Osteoblast (primary cell): ENCODE measurements at regions not wholly inside any gene's neighbourhood (a gene's known extent, or its start where the extent isn't known, plus 50 kb on each side); places are given as distances from the start of the nearest gene placed in this dataset.
A peak's percentile ranks its signal among the peaks of the same experiment; 100 is the strongest.

Experiments
- DNase-seq: peaks from one replicate; pipeline ENCODE4 v3.0.0; 2011; ENCODE audit warnings: low spot score, mixed read lengths; ENCODE audit not compliant: insufficient read length; ENCODE audit errors: missing footprints
- H2AFZ ChIP-seq: 2 replicates; pipeline ENCODE4 v1.6.0; 2011; ENCODE audit warnings: mild to moderate bottlenecking, low read length
- H3K27ac ChIP-seq: 2 replicates; pipeline ENCODE4 v1.5.1; 2011; ENCODE audit warnings: mild to moderate bottlenecking, low read depth, low read length, moderate library complexity
- H3K27me3 ChIP-seq: 2 replicates; pipeline ENCODE4 v1.6.0; 2012; ENCODE audit warnings: mild to moderate bottlenecking, control low read depth, inconsistent platforms, low read length, moderate library complexity; ENCODE audit not compliant: insufficient read depth
- H3K36me3 ChIP-seq: 2 replicates; pipeline ENCODE4 v1.5.1; 2011; ENCODE audit warnings: mild to moderate bottlenecking, low read length, control low read depth, moderate library complexity; ENCODE audit not compliant: insufficient read depth
- H3K4me1 ChIP-seq: 2 replicates; pipeline ENCODE4 v1.5.1; 2011; ENCODE audit warnings: mild to moderate bottlenecking, low read length, control low read depth, moderate library complexity; ENCODE audit not compliant: insufficient read depth
- H3K4me2 ChIP-seq: 2 replicates; pipeline ENCODE4 v1.6.0; 2011; ENCODE audit warnings: mild to moderate bottlenecking, low read length; ENCODE audit not compliant: insufficient read depth
- H3K4me3 ChIP-seq: fragments of 200-600 bp; sonication (generic); 3 replicates; pipeline ENCODE4 v1.5.1; 2012; ENCODE audit warnings: mild to moderate bottlenecking, low read length, inconsistent platforms; ENCODE audit not compliant: insufficient read depth
- H3K79me2 ChIP-seq: 2 replicates; pipeline ENCODE4 v1.6.0; 2012; ENCODE audit warnings: mild to moderate bottlenecking, low read length, control low read depth, inconsistent platforms; ENCODE audit not compliant: insufficient read depth
- H3K9me3 ChIP-seq: 2 replicates; pipeline ENCODE4 v1.5.1; 2011; ENCODE audit warnings: low read depth, low read length, control low read depth
- H4K20me1 ChIP-seq: 2 replicates; pipeline ENCODE4 v1.6.0; 2012; ENCODE audit warnings: mild to moderate bottlenecking, low read length, control low read depth; ENCODE audit not compliant: insufficient read depth
- CTCF ChIP-seq: IDR thresholded peaks from 2 replicates; pipeline ENCODE4 v1.5.1; 2011; ENCODE audit warnings: mild to moderate bottlenecking, low read depth, low read length, moderate library complexity; ENCODE audit errors: extremely low read depth

- Histone ChIP-seq H2AFZ (no peak overlapping the region), H3K4me3 (no peak overlapping the region), H3K36me3 (no peaks in the 10 kb centered on the region), H3K27ac (no peak overlapping the region), H3K79me2 (no peaks in the 10 kb centered on the region), H3K9me3 (no peaks in the 10 kb centered on the region), H3K4me1 (no peaks in the 10 kb centered on the region), H3K27me3 (peaks cover 41% of the 10 kb centered on the region), H4K20me1 (no peaks in the 10 kb centered on the region), H3K4me2 (no peak overlapping the region)
- TF ChIP-seq CTCF: no peak
- no peak for DNase-seq
Measured at GRCh38 chr7:28890137-28890536, 68.0 kb downstream of the TRIL start.

GRCh38 chr7:28889290-28889689, 68.8 kb downstream of the TRIL start:
- Histone ChIP-seq H3K4me3 (no peak overlapping the region), H3K27me3 (peaks cover 49% of the 10 kb centered on the region), H4K20me1 (no peaks in the 10 kb centered on the region), H2AFZ (no peak overlapping the region), H3K4me1 (no peaks in the 10 kb centered on the region), H3K36me3 (no peaks in the 10 kb centered on the region), H3K27ac (no peak overlapping the region), H3K79me2 (no peaks in the 10 kb centered on the region), H3K9me3 (no peaks in the 10 kb centered on the region), H3K4me2 (no peak overlapping the region)
- peak; percentile 10 for DNase-seq
- TF ChIP-seq CTCF: no peak

- no peak for TF ChIP-seq CTCF
Measured at GRCh38 chr7:28885771-28886170, 72.4 kb downstream of the TRIL start.

GRCh38 chr7:28882869-28883470, 75.2 kb downstream of the TRIL start:
- no peak overlapping the region for H3K27ac ChIP-seq
- no peaks in the 10 kb centered on the region for H3K36me3 ChIP-seq
- no peak overlapping the region for H3K4me3 ChIP-seq
- H2AFZ ChIP-seq: no peak overlapping the region
- DNase-seq: no peak
- H3K4me2 ChIP-seq: no peak overlapping the region
- H3K4me1 ChIP-seq: no peaks in the 10 kb centered on the region
- H3K9me3 ChIP-seq: no peaks in the 10 kb centered on the region
- no peaks in the 10 kb centered on the region for H3K79me2 ChIP-seq
- H4K20me1 ChIP-seq: no peaks in the 10 kb centered on the region
- H3K27me3 ChIP-seq: peaks cover 77% of the 10 kb centered on the region
- no peak for TF ChIP-seq CTCF

More at GRCh38 chr7:28885771-28886170, 72.4 kb downstream of the TRIL start:
- Histone ChIP-seq H3K4me1 (no peaks in the 10 kb centered on the region), H3K4me2 (no peak overlapping the region), H3K27ac (no peak overlapping the region), H4K20me1 (no peaks in the 10 kb centered on the region), H2AFZ (no peak overlapping the region), H3K27me3 (peaks cover 59% of the 10 kb centered on the region), H3K9me3 (no peaks in the 10 kb centered on the region), H3K36me3 (no peaks in the 10 kb centered on the region), H3K79me2 (no peaks in the 10 kb centered on the region), H3K4me3 (no peak overlapping the region)
- no peak for DNase-seq
